Kidney epithelial cell (primary cell): ENCODE measurements at regions not wholly inside any gene's neighbourhood (a gene's known extent, or its start where the extent isn't known, plus 50 kb on each side); places are given as distances from the start of the nearest gene placed in this dataset.

Source experiments
- DNase-seq: peaks from one replicate; pipeline ENCODE4 v3.0.0-alpha.2; 2010; ENCODE audit warnings: low read depth
- H3K27me3 ChIP-seq: 2 replicates; pipeline ENCODE4 v1.6.0; 2011; ENCODE audit warnings: low read length; ENCODE audit not compliant: control insufficient read depth, insufficient read depth
- H3K36me3 ChIP-seq: 2 replicates; pipeline ENCODE4 v1.5.1; 2011; ENCODE audit warnings: low read length; ENCODE audit not compliant: control insufficient read depth, insufficient read depth
- H3K4me3 ChIP-seq: 2 replicates; pipeline ENCODE4 v1.5.1; 2011; ENCODE audit warnings: low read depth, mild to moderate bottlenecking, control low read depth, low read length
- TF ChIP-seq, protein P1 (sequence below): IDR thresholded peaks from 2 replicates; pipeline ENCODE4 v1.5.1; 2011; ENCODE audit warnings: mild to moderate bottlenecking, moderate library complexity, low read length, control low read depth, inconsistent platforms; ENCODE audit not compliant: insufficient read depth, poor library complexity, severe bottlenecking

DNA sequence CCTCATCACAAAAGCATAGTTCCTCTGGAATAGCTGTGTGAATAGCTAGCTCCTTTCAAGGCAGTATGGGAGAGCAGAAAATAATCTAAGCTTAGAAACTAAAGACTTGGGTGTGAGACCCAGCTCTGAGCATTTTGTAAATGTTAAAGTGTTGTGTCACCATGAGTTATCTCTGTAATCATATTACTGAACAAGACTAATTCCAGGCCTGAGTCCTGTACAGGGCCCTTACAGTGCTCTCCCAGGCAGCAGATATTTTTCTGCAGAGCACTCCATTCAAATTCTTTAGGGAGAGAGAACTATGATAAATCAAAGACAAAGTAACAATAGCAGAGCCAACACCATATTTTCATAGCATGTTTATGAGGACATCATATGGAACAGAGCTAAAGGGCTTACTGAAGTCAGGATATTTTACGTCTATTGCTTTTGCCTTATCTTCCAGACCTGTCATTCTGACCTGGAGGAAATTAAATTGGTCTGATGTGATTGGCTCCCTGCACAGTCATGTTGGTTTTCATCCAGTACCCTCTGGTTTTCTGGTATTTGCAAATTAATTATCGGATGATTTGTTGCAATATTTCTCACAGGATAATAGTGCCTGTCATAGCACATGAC lies 172.6 kb upstream of the PPP2R3A start:
- TF ChIP-seq, protein P1, sequence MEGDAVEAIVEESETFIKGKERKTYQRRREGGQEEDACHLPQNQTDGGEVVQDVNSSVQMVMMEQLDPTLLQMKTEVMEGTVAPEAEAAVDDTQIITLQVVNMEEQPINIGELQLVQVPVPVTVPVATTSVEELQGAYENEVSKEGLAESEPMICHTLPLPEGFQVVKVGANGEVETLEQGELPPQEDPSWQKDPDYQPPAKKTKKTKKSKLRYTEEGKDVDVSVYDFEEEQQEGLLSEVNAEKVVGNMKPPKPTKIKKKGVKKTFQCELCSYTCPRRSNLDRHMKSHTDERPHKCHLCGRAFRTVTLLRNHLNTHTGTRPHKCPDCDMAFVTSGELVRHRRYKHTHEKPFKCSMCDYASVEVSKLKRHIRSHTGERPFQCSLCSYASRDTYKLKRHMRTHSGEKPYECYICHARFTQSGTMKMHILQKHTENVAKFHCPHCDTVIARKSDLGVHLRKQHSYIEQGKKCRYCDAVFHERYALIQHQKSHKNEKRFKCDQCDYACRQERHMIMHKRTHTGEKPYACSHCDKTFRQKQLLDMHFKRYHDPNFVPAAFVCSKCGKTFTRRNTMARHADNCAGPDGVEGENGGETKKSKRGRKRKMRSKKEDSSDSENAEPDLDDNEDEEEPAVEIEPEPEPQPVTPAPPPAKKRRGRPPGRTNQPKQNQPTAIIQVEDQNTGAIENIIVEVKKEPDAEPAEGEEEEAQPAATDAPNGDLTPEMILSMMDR, result no peak
- no peak for DNase-seq

DNA sequence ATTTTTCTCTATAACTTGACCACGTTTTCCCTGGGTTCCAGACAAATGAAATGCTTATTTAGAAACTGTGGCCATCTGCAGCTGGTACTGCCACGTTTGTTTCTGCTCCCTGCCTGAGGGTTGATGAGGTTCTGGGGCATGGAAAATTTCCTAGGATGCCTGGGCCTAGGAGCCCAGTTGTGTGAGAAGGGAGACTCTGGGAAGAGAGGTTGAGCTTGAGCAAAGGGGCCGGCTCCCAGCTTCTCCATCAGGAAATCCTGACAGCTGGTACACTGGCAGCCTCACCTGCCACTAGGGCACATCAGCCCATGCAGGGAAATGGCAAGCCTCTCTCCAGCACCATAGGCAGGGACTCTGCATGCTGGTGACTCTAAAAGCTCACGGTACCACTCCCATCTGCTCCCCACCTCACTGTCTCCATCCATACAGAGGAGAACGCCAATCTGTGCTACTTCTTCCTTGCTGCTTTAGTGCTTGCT lies 165.4 kb upstream of the PPP2R3A start:
- Histone ChIP-seq H3K36me3 (no peaks in the 10 kb centered on the region), H3K4me3 (no peak overlapping the region), H3K27me3 (no peaks in the 10 kb centered on the region)
- DNase-seq, result no peak
- TF ChIP-seq, protein P1, result no peak

More for the DNA sequence above, 172.6 kb upstream of the PPP2R3A start:
- H3K27me3 ChIP-seq, result no peaks in the 10 kb centered on the region
- no peak overlapping the region for H3K4me3 ChIP-seq
- no peaks in the 10 kb centered on the region for H3K36me3 ChIP-seq

DNA sequence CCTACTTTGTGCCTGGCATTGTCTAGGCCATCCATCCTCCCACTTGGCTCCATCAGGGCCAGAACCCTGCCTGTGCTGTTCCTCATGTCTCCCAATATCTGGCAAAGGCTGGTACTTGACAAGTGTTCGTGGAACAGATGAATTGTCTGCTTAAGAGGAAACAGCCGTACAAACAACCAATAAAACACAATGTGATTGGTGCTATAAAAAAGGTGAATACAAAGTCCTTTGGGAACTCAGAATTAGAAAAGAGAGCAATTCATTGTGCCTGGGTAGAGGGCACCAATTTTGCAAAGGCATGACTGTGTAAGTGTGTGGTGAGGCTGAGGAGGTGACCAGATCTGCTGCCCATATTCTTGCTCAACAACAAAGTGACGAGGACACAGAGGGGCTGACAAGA lies 164.5 kb upstream of the PPP2R3A start:
- H3K4me3 ChIP-seq, result no peak overlapping the region
- TF ChIP-seq, protein P1, result no peak
- no peak for DNase-seq
- no peaks in the 10 kb centered on the region for H3K36me3 ChIP-seq
- H3K27me3 ChIP-seq, result no peaks in the 10 kb centered on the region

DNA sequence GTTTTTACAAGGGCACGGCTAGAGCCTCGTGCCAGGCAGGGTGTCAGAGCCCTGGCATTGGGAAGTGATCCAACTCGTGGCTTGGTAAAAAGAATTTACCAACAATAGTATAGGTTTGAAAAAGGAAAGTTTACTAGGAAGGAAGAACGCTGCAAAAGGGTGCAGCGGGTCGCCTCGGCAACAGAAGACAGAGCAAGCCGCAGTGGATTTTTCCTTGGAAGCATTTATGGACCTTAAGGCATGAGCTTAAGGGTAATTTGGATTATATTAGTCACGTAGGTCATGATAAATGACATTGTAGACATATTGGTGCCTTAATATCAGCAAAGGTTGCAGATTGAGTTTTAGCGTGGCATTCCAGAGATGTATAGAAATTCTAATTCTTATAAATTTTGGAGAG lies 163.4 kb upstream of the PPP2R3A start:
- TF ChIP-seq, protein P1, result no peak
- no peaks in the 10 kb centered on the region for H3K36me3 ChIP-seq
- no peak overlapping the region for H3K4me3 ChIP-seq
- no peak for DNase-seq
- H3K27me3 ChIP-seq, result no peaks in the 10 kb centered on the region

DNA sequence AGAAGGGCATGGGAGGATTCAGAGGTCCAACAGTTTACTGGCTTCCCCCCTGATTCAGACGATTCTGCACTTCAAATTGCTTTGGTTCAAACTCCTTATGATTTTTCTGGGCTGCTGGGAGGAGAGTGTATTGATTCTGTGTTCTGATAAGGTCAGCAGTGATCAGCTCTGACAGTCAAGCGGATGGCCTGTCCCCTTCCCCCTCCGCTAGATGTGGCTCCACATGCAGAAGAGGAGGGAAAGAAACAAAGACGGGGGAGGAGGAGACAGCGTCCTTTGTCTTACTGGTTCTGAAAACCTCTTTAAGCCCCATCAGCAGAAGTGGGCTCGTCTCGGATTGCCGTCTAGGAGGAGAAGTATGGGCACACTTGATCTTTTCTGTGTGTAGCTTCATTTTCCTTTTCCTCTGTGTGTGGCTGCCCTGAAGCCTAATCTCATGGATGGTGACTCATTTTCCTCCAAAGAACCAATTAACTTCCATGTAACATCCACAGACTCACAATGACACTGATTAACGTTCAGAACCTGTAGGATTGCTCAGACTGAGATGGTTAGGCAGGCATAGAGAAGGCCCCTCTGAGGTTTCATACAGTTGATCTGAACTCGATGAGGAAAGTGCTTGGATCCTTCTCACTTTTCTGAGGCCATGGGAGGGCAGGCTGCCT lies 162.4 kb upstream of the PPP2R3A start:
- DNase-seq, result no peak
- Histone ChIP-seq H3K27me3 (no peaks in the 10 kb centered on the region), H3K36me3 (no peaks in the 10 kb centered on the region), H3K4me3 (no peak overlapping the region)
- TF ChIP-seq, protein P1, result no peak
